LNCAP (cell line): ENCODE measurements at regions not wholly inside any gene's neighbourhood (a gene's known extent, or its start where the extent isn't known, plus 50 kb on each side); places are given as distances from the start of the nearest gene placed in this dataset.

Source experiments
- CTCF ChIP-seq: fragments of 450-650 bp; IDR thresholded peaks from 2 replicates; pipeline ENCODE4 v1.5.1; 2017; ENCODE audit warnings: mild to moderate bottlenecking

GRCh38 chr5:125558466-125558865, 812.0 kb upstream of the ZNF608 start:
- TF ChIP-seq CTCF, result no peak

- TF ChIP-seq CTCF, result no peak
Observed at GRCh38 chr5:125559296-125559695, 812.9 kb upstream of the ZNF608 start.

- TF ChIP-seq CTCF, result no peak
Observed at GRCh38 chr5:125560476-125561225, 814.2 kb upstream of the ZNF608 start.

- no peak for TF ChIP-seq CTCF
Observed at GRCh38 chr5:125564317-125564975, 818.0 kb upstream of the ZNF608 start.

- TF ChIP-seq CTCF, result no peak
Observed at GRCh38 chr5:125574491-125575044, 828.1 kb upstream of the ZNF608 start.

- no peak for TF ChIP-seq CTCF
Observed at GRCh38 chr5:125575171-125575890, 828.9 kb upstream of the ZNF608 start.

- TF ChIP-seq CTCF, result no peak
Observed at GRCh38 chr5:125575891-125576505, 829.6 kb upstream of the ZNF608 start.
